ENCODE measurements at regions not wholly inside any gene's neighbourhood (a gene's known extent, or its start where the extent isn't known, plus 50 kb on each side); places are given as distances from the start of the nearest gene placed in this dataset.

DNA sequence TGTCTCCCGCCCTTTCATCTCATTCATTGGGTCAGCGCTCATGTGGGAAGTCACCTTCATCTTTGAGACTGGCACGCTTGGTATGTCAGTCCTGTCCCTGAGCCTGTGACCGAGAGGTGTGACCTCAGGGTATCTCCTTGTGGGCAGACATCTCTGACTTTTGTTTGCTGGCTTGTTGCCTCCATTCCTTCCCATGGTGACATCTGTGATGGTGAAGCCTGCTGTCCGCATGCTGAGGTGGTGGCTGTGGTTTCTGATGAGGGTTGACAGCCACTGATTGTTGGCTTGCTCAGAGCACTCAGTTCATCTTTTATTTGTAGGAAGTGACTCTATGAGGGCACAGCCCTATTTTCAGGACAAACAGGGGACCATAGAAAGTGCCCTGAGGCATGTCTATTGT, 139.2 kb downstream of the SLC4A3 start:
- H3K4me1 Mint-ChIP-seq, result no peaks in the 10 kb centered on the region
- ATAC-seq (no peak), DNase-seq (no peak)
- intact Hi-C loops (cut with micrococcal nuclease), result no loop called here
- ChIA-PET POLR2A (no interaction called here), CTCF (no interaction called here)
- H3K27me3 Mint-ChIP-seq, result peaks cover 0 to 24% (median 11%) of the 10 kb centered on the region in 5 donors
- Histone ChIP-seq H3K4me1 (ENCODE audit: control insufficient read depth in 2 of 2, insufficient read depth in 2 of 2, low read length in 2 of 2) (no peaks in the 10 kb centered on the region), H3K36me3 (ENCODE audit: control insufficient read depth in 2 of 3, insufficient read depth in 3 of 3, low read length in 3 of 3) (no peaks in the 10 kb centered on the region), H3K27me3 (ENCODE audit: control insufficient read depth in 2 of 2, insufficient read depth in 2 of 2, low read length in 2 of 2) (no peaks in the 10 kb centered on the region), H3K4me3 (ENCODE audit: low read length) (no peak overlapping the region), H3K9me3 (ENCODE audit: control insufficient read depth in 2 of 3, low read length in 3 of 3) (no peaks in the 10 kb centered on the region), H3K27ac (ENCODE audit: low read depth, low read length) (no peak overlapping the region)
- peaks cover 0 to 14% (median 3%) of the 10 kb centered on the region in 11 donors for H3K9me3 Mint-ChIP-seq
- no peak overlapping the region for H3K27ac Mint-ChIP-seq
- no peak overlapping the region for H3K4me3 Mint-ChIP-seq
- no peaks in the 10 kb centered on the region for H3K36me3 Mint-ChIP-seq

DNA sequence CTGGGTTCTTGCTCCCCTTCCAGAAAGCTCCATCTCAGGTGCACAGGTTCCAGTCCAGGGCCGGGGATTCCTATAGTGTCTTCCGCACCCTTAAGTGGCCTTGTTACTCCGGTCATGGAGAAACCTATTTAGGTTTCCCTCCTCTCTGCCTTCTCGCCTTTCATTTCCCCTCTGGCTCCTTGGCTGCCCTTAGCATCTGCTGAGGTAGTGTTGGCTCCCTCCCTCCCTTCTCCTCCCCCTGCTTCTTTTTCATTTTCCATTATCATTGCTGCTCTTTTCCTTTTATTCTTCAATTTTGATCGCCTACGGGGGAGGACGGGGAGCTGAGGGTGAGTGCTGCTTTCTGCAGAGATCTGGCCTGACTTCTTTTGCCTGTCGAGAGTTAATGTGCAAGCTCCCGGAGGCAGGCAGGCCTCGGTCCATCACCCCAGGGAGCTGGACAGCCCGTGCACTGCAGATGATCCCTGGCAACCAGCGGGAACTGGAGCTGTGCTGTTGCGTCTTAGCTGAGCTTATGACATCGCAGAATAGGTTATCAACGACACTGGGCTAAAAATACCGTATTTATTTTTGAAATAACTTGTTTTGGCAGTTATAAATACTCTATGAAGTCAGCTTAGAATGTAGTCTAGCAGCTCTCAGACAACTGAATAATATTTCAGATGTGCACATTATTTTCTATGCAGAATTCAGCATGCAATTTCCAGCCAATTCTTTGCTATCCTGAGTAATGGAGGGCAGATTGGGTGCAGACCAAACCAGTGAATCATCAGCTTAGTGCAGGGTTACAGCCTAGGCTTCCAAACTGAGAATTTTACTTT, 141.9 kb downstream of the SLC4A3 start:
- ATAC-seq, result no peak
- intact Hi-C loops (cut with micrococcal nuclease), result no loop called here
- POLR2A ChIA-PET, result no interaction called here

DNA sequence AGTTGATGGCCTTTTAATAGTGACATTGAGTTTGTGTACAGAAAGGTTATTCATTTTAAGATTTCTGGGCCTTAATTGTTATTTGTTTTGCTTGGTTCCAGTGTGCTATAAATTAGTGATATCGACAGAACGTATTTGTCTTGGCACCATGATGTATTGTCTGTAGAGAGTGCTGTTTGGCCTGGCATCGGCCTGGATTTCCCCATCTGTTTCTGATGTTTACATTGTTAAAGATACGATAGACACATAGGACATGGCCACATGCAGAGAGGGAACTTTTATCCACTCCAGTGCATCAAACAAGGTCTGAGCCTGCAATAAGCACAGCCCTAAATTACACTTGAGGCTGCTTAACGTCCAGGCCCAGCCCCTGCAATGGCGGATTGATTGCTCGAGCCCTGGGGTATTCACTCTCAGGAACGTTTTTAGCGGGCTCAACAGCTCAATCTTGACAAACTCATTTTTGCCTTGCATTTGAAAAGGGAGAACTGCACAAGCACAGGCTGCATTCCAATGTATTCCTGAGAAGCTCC, 144.7 kb downstream of the SLC4A3 start:
- ATAC-seq (no peak), DNase-seq (no peak)
- Histone ChIP-seq H3K4me3 (ENCODE audit: low read length) (no peak overlapping the region), H3K27ac (ENCODE audit: low read depth, low read length) (no peak overlapping the region), H3K9me3 (ENCODE audit: control insufficient read depth in 2 of 3, low read length in 3 of 3) (no peaks in the 10 kb centered on the region), H3K36me3 (ENCODE audit: control insufficient read depth in 2 of 3, insufficient read depth in 3 of 3, low read length in 3 of 3) (no peaks in the 10 kb centered on the region), H3K4me1 (ENCODE audit: control insufficient read depth in 2 of 2, insufficient read depth in 2 of 2, low read length in 2 of 2) (no peaks in the 10 kb centered on the region), H3K27me3 (ENCODE audit: control insufficient read depth in 2 of 2, insufficient read depth in 2 of 2, low read length in 2 of 2) (no peaks in the 10 kb centered on the region)
- intact Hi-C loops (cut with micrococcal nuclease), result no loop called here
- POLR2A ChIA-PET, result no interaction called here
- H3K27me3 Mint-ChIP-seq, result peaks cover 0 to 32% (median 16%) of the 10 kb centered on the region in 5 donors
- peaks cover 0 to 10% (median 3%) of the 10 kb centered on the region in 11 donors for H3K9me3 Mint-ChIP-seq
- CTCF ChIA-PET, result no interaction called here
- H3K4me1 Mint-ChIP-seq, result no peaks in the 10 kb centered on the region
- peaks cover 0 to 4% (median 0%) of the 10 kb centered on the region in 5 donors for H3K36me3 Mint-ChIP-seq
- no peak overlapping the region for H3K27ac Mint-ChIP-seq
- H3K4me3 Mint-ChIP-seq, result no peak overlapping the region

More for the DNA sequence above, 141.9 kb downstream of the SLC4A3 start:
- DNase-seq, result no peak
- Histone ChIP-seq H3K4me1 (ENCODE audit: control insufficient read depth in 2 of 2, insufficient read depth in 2 of 2, low read length in 2 of 2) (no peaks in the 10 kb centered on the region), H3K27me3 (ENCODE audit: control insufficient read depth in 2 of 2, insufficient read depth in 2 of 2, low read length in 2 of 2) (no peaks in the 10 kb centered on the region), H3K36me3 (ENCODE audit: control insufficient read depth in 2 of 3, insufficient read depth in 3 of 3, low read length in 3 of 3) (no peaks in the 10 kb centered on the region), H3K27ac (ENCODE audit: low read depth, low read length) (no peak overlapping the region), H3K9me3 (ENCODE audit: control insufficient read depth in 2 of 3, low read length in 3 of 3) (no peaks in the 10 kb centered on the region), H3K4me3 (ENCODE audit: low read length) (no peak overlapping the region)
- no peak overlapping the region for H3K4me3 Mint-ChIP-seq
- CTCF ChIA-PET, result no interaction called here
- peaks cover 0 to 21% (median 11%) of the 10 kb centered on the region in 5 donors for H3K27me3 Mint-ChIP-seq
- H3K4me1 Mint-ChIP-seq, result no peaks in the 10 kb centered on the region
- peaks cover 0 to 4% (median 0%) of the 10 kb centered on the region in 5 donors for H3K36me3 Mint-ChIP-seq
- H3K9me3 Mint-ChIP-seq, result peaks cover 0 to 14% (median 3%) of the 10 kb centered on the region in 11 donors
- H3K27ac Mint-ChIP-seq, result no peak overlapping the region

DNA sequence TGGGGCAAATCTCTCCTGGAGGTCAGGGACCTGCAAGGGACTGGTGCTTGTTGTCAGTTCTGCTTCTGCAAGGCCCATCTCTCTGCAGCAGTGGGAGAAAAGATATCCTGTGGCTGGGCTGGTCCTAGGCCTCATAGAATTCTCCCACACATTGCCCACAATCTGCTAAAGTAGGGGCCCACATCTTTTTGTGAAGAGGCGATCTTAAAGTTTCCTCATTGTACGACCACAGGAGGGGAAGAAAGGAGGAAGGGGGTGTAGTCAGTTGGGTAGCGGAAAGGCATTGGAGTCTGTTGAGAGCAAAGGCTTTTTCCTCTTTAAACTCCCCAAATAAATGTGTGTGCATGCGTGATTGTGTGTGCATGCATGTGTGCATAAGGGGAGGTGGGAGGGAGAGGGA, 145.3 kb downstream of the SLC4A3 start:
- H3K27me3 Mint-ChIP-seq, result peaks cover 0 to 37% (median 16%) of the 10 kb centered on the region in 5 donors
- intact Hi-C loops (cut with micrococcal nuclease), result no loop called here
- H3K27ac ChIP-seq (ENCODE audit: low read depth, low read length), result no peak overlapping the region
- H3K36me3 Mint-ChIP-seq, result peaks cover 0 to 4% (median 0%) of the 10 kb centered on the region in 5 donors
- no peaks in the 10 kb centered on the region for H3K4me1 Mint-ChIP-seq
- CTCF ChIA-PET, result no interaction called here
- no peak overlapping the region for H3K4me3 ChIP-seq (ENCODE audit: low read length)
- no peaks in the 10 kb centered on the region for H3K36me3 ChIP-seq (ENCODE audit: control insufficient read depth in 2 of 3, insufficient read depth in 3 of 3, low read length in 3 of 3)
- no peaks in the 10 kb centered on the region for H3K27me3 ChIP-seq (ENCODE audit: control insufficient read depth in 2 of 2, insufficient read depth in 2 of 2, low read length in 2 of 2)
- H3K4me3 Mint-ChIP-seq, result no peak overlapping the region
- POLR2A ChIA-PET, result no interaction called here
- H3K27ac Mint-ChIP-seq, result no peak overlapping the region
- no peaks in the 10 kb centered on the region for H3K9me3 ChIP-seq (ENCODE audit: control insufficient read depth in 2 of 3, low read length in 3 of 3)
- DNase-seq (no peak), ATAC-seq (no peak)
- no peaks in the 10 kb centered on the region for H3K4me1 ChIP-seq (ENCODE audit: control insufficient read depth in 2 of 2, insufficient read depth in 2 of 2, low read length in 2 of 2)
- peaks cover 0 to 10% (median 3%) of the 10 kb centered on the region in 11 donors for H3K9me3 Mint-ChIP-seq

DNA sequence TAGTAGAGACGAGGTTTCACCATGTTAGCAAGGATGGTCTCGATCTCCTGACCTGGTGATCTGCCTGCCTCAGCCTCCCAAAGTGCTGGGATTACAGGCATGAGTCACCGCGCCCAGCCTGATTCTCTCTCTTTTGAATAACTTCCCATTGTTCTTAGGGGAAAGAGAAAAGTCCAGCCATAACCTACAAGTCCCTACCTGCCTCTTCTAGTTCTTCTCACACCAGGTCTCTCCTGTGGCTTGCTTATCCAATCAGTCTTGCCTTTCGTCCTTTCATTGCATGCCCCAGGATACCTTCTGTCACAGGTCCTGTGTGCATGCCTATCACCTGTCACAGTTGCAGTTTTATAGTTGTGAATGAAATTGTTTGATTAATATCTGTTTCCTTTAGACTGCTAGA, 148.1 kb downstream of the SLC4A3 start:
- ChIA-PET POLR2A (no interaction called here), CTCF (no interaction called here)
- Mint-ChIP-seq H3K27ac (no peak overlapping the region), H3K9me3 (peaks cover 0 to 6% (median 0%) of the 10 kb centered on the region in 11 donors), H3K4me3 (no peak overlapping the region), H3K4me1 (no peaks in the 10 kb centered on the region), H3K27me3 (peaks cover 0 to 37% (median 6%) of the 10 kb centered on the region in 5 donors), H3K36me3 (peaks cover 0 to 4% (median 0%) of the 10 kb centered on the region in 5 donors)
- no peaks in the 10 kb centered on the region for H3K9me3 ChIP-seq (ENCODE audit: control insufficient read depth in 2 of 3, low read length in 3 of 3)
- no peak overlapping the region for H3K27ac ChIP-seq (ENCODE audit: low read depth, low read length)
- no peaks in the 10 kb centered on the region for H3K27me3 ChIP-seq (ENCODE audit: control insufficient read depth in 2 of 2, insufficient read depth in 2 of 2, low read length in 2 of 2)
- intact Hi-C loops (cut with micrococcal nuclease), result no loop called here
- no peak overlapping the region for H3K4me3 ChIP-seq (ENCODE audit: low read length)
- ATAC-seq (no peak), DNase-seq (no peak)
- H3K4me1 ChIP-seq (ENCODE audit: control insufficient read depth in 2 of 2, insufficient read depth in 2 of 2, low read length in 2 of 2), result no peaks in the 10 kb centered on the region
- H3K36me3 ChIP-seq (ENCODE audit: control insufficient read depth in 2 of 3, insufficient read depth in 3 of 3, low read length in 3 of 3), result no peaks in the 10 kb centered on the region

DNA sequence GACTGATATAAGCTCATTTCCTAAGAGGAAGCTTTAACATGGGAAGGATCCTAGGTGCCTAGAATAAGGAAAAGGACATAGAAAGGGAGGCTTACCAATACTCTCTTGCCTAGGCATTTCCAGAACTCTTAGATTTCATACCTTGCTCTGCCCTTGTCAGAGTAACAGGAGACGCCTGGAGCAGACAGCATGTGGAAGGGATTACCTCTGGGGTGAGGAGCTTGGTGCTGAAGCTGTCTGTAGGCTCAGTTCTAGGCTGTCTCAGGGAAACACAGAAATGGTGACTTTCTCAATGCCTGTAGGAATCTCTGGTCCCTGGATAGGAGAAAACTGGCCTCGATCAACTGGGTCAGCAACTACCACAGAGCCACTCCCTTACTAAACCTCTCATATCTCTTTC, 150.0 kb downstream of the SLC4A3 start:
- Histone ChIP-seq H3K4me1 (ENCODE audit: control insufficient read depth in 2 of 2, insufficient read depth in 2 of 2, low read length in 2 of 2) (no peaks in the 10 kb centered on the region), H3K36me3 (ENCODE audit: control insufficient read depth in 2 of 3, insufficient read depth in 3 of 3, low read length in 3 of 3) (no peaks in the 10 kb centered on the region), H3K4me3 (ENCODE audit: low read length) (no peak overlapping the region), H3K9me3 (ENCODE audit: control insufficient read depth in 2 of 3, low read length in 3 of 3) (no peaks in the 10 kb centered on the region), H3K27me3 (ENCODE audit: control insufficient read depth in 2 of 2, insufficient read depth in 2 of 2, low read length in 2 of 2) (no peaks in the 10 kb centered on the region), H3K27ac (ENCODE audit: low read depth, low read length) (no peak overlapping the region)
- ChIA-PET POLR2A (no interaction called here), CTCF (interaction anchor here (0.5 kb wide), 1 partner anchor 1245 kb away, joined by 3 read pairs; no protein-coding TSS in a partner anchor)
- no peak for ATAC-seq
- no peaks in the 10 kb centered on the region for H3K36me3 Mint-ChIP-seq
- H3K4me1 Mint-ChIP-seq, result no peaks in the 10 kb centered on the region
- H3K4me3 Mint-ChIP-seq, result no peak overlapping the region
- no peak overlapping the region for H3K27ac Mint-ChIP-seq
- DNase-seq, result no peak
- intact Hi-C loops (cut with micrococcal nuclease), result no loop called here
- peaks cover 0 to 37% (median 6%) of the 10 kb centered on the region in 5 donors for H3K27me3 Mint-ChIP-seq
- peaks cover 0 to 3% (median 0%) of the 10 kb centered on the region in 11 donors for H3K9me3 Mint-ChIP-seq

DNA sequence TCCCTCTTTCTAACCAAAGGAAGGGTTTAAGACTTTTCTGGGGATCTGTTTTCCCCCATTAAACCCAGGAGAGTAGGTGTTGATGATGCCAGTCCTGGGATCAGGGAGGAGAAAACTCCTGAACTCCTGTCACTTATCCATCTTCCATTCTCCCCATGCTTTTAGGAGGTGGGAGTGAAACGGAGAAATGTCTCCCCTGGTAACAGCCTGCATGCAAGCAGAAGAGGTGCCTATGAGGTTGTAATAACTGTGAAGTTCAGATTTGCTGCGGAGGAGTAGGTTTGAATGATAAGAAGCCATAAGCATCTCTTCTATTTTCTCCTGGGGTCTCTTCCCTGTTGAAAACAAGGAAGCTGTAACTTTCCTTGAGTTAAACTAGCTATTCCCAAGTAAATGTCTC, 150.8 kb downstream of the SLC4A3 start:
- intact Hi-C loops (cut with micrococcal nuclease), result no loop called here
- Mint-ChIP-seq H3K4me1 (no peaks in the 10 kb centered on the region), H3K27me3 (peaks cover 0 to 37% (median 12%) of the 10 kb centered on the region in 5 donors), H3K36me3 (no peaks in the 10 kb centered on the region), H3K9me3 (peaks cover 0 to 3% (median 0%) of the 10 kb centered on the region in 11 donors), H3K4me3 (no peak overlapping the region), H3K27ac (no peak overlapping the region)
- DNase-seq (no peak), ATAC-seq (no peak)
- ChIA-PET POLR2A (no interaction called here), CTCF (no interaction called here)
- no peaks in the 10 kb centered on the region for H3K4me1 ChIP-seq (ENCODE audit: control insufficient read depth in 2 of 2, insufficient read depth in 2 of 2, low read length in 2 of 2)
- H3K4me3 ChIP-seq (ENCODE audit: low read length), result no peak overlapping the region
- no peak overlapping the region for H3K27ac ChIP-seq (ENCODE audit: low read depth, low read length)
- no peaks in the 10 kb centered on the region for H3K27me3 ChIP-seq (ENCODE audit: control insufficient read depth in 2 of 2, insufficient read depth in 2 of 2, low read length in 2 of 2)
- no peaks in the 10 kb centered on the region for H3K9me3 ChIP-seq (ENCODE audit: control insufficient read depth in 2 of 3, low read length in 3 of 3)
- no peaks in the 10 kb centered on the region for H3K36me3 ChIP-seq (ENCODE audit: control insufficient read depth in 2 of 3, insufficient read depth in 3 of 3, low read length in 3 of 3)
